ENCODE measurements at regions not wholly inside any gene's neighbourhood (a gene's known extent, or its start where the extent isn't known, plus 50 kb on each side); places are given as distances from the start of the nearest gene placed in this dataset.

DNA sequence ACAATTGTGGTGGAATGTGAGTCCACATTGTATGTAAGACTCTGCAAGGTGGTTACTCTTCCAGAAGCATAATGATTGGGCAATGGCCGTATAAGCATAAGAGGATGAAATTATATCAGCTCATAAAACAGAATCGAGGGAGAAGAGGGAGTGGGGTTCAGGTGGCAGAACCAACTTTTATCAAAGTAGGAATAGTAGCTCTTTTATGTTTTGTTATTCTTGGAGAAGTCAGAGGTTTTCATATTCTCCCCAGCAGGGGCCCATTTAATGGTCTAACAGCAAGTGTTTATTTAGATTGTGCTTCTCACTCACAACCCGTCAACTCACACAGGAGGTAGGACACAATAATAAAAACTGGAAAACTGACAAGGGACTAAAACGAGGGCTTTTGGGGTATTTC, 291.3 kb upstream of the CD180 start:
- DNase-seq (no peak), ATAC-seq (replicated peaks in 1 of 2) (no peak)
- H3K4me1 Mint-ChIP-seq (ENCODE audit: low read depth): peaks cover 8% of the 10 kb centered on the region
- H3K9me3 Mint-ChIP-seq: no peaks in the 10 kb centered on the region
- no peak overlapping the region for H3K27ac Mint-ChIP-seq
- H3K27me3 Mint-ChIP-seq (ENCODE audit: low read depth): no peaks in the 10 kb centered on the region
- H3K36me3 Mint-ChIP-seq (ENCODE audit: insufficient read depth in 2 of 2): no peaks in the 10 kb centered on the region
- no peak overlapping the region for H3K4me3 Mint-ChIP-seq

- DNase-seq (no peak), ATAC-seq (replicated peaks in 1 of 2) (peak; percentile 89 to 91)
- Mint-ChIP-seq H3K36me3 (ENCODE audit: insufficient read depth in 2 of 2) (no peaks in the 10 kb centered on the region), H3K4me1 (ENCODE audit: low read depth) (peaks cover 8% of the 10 kb centered on the region), H3K27me3 (ENCODE audit: low read depth) (peaks cover 7% of the 10 kb centered on the region), H3K9me3 (no peaks in the 10 kb centered on the region), H3K27ac (no peak overlapping the region), H3K4me3 (no peak overlapping the region)
These were observed 286.9 kb upstream of the CD180 start for GRCh38 chr5:67483453-67484030.

DNA sequence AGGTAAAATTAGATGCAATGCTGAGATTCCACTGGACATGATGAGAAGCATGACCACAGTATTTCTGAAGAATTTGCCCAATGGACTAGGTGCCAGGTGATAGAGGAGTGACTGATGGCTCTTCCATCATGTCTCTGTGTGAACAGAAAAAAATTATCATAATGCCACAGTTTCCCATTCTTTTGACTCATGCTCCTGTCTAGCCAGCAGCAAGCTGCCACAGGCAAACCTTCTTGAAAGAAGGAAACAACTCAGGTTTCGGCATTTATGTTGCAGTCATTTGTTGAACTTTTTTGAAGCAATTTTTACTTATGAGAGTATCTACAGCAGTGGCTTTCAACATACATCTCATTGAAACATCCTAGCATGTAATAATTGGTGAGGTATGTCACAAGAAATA, 284.8 kb upstream of the CD180 start:
- H3K4me1 Mint-ChIP-seq (ENCODE audit: low read depth): peaks cover 14% of the 10 kb centered on the region
- H3K9me3 Mint-ChIP-seq: peaks cover 0 to 3% of the 10 kb centered on the region in 2 donors
- no peak overlapping the region for H3K4me3 Mint-ChIP-seq
- ATAC-seq (replicated peaks in 1 of 2) (no peak), DNase-seq (no peak)
- H3K27me3 Mint-ChIP-seq (ENCODE audit: low read depth): peaks cover 15% of the 10 kb centered on the region
- H3K27ac Mint-ChIP-seq: no peak overlapping the region
- peaks cover 0 to 2% of the 10 kb centered on the region in 2 donors for H3K36me3 Mint-ChIP-seq (ENCODE audit: insufficient read depth in 2 of 2)

- Mint-ChIP-seq H3K9me3 (peaks cover 0 to 3% of the 10 kb centered on the region in 2 donors), H3K4me3 (no peak overlapping the region)
These were observed 281.7 kb upstream of the CD180 start for GRCh38 chr5:67478337-67478736.

DNA sequence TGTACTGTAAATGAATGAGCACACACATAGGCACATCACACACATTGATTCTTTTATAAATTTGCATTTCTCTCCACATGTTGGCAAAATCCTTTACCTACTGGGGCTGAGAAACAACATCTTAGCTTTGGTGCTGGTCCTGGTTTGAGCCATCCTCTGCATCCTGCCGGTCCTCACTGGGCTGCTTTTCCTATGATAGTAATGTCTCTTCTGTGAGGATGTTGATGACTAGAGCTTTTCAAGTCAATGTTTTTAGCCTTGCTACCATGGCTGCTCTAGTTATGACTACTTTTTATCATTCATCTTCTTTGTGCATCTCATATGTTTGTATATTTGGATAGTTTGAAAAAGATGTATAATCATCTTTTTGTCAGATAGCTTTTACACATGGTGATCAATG, 280.4 kb upstream of the CD180 start:
- peak; percentile 56 to 60 for ATAC-seq (replicated peaks in 1 of 2)
- Mint-ChIP-seq H3K36me3 (ENCODE audit: insufficient read depth in 2 of 2) (peaks cover 0 to 2% of the 10 kb centered on the region in 2 donors), H3K4me1 (ENCODE audit: low read depth) (peaks cover 8% of the 10 kb centered on the region), H3K27ac (no peak overlapping the region), H3K9me3 (peaks cover 0 to 3% of the 10 kb centered on the region in 2 donors), H3K27me3 (ENCODE audit: low read depth) (peaks cover 10% of the 10 kb centered on the region), H3K4me3 (no peak overlapping the region)
- no peak for DNase-seq

More at GRCh38 chr5:67478337-67478736, 281.7 kb upstream of the CD180 start:
- DNase-seq: no peak
- peaks cover 0 to 2% of the 10 kb centered on the region in 2 donors for H3K36me3 Mint-ChIP-seq (ENCODE audit: insufficient read depth in 2 of 2)
- no peak for ATAC-seq (replicated peaks in 1 of 2)
- peaks cover 15% of the 10 kb centered on the region for H3K27me3 Mint-ChIP-seq (ENCODE audit: low read depth)
- H3K27ac Mint-ChIP-seq: no peak overlapping the region
- peaks cover 9% of the 10 kb centered on the region for H3K4me1 Mint-ChIP-seq (ENCODE audit: low read depth)

GRCh38 chr5:67476531-67476930, 279.9 kb upstream of the CD180 start:
- Mint-ChIP-seq H3K4me1 (ENCODE audit: low read depth) (peaks cover 8% of the 10 kb centered on the region), H3K9me3 (peaks cover 0 to 3% of the 10 kb centered on the region in 2 donors), H3K4me3 (no peak overlapping the region), H3K36me3 (ENCODE audit: insufficient read depth in 2 of 2) (peaks cover 0 to 2% of the 10 kb centered on the region in 2 donors), H3K27ac (no peak overlapping the region), H3K27me3 (ENCODE audit: low read depth) (peaks cover 10% of the 10 kb centered on the region)
- ATAC-seq (replicated peaks in 1 of 2) (peak; percentile 41 to 70), DNase-seq (no peak)

DNA sequence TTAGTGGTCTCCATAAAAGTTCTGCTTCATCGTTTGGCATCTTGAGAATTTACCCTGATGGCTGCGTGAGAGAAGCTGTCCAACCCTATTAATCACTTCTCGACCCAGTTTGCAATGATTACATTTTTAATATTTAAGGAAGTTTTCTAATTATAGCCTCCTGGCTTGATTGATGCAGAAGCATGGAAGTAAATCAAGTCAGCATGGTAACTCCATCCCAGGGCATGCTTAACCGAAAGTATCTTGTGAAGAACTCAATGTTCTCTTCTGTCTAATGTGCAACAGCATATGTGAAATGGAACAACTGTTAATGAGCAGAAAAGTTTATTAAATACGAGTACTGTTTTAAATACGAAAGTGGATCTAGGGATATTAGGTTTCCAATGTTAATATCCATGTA, 278.9 kb upstream of the CD180 start:
- DNase-seq (no peak), ATAC-seq (replicated peaks in 1 of 2) (no peak)
- Mint-ChIP-seq H3K36me3 (ENCODE audit: insufficient read depth in 2 of 2) (peaks cover 0 to 2% of the 10 kb centered on the region in 2 donors), H3K4me3 (no peak overlapping the region), H3K27me3 (ENCODE audit: low read depth) (peaks cover 10% of the 10 kb centered on the region), H3K9me3 (peaks cover 2 to 3% of the 10 kb centered on the region in 2 donors), H3K4me1 (ENCODE audit: low read depth) (peaks cover 8% of the 10 kb centered on the region), H3K27ac (no peak overlapping the region)

DNA sequence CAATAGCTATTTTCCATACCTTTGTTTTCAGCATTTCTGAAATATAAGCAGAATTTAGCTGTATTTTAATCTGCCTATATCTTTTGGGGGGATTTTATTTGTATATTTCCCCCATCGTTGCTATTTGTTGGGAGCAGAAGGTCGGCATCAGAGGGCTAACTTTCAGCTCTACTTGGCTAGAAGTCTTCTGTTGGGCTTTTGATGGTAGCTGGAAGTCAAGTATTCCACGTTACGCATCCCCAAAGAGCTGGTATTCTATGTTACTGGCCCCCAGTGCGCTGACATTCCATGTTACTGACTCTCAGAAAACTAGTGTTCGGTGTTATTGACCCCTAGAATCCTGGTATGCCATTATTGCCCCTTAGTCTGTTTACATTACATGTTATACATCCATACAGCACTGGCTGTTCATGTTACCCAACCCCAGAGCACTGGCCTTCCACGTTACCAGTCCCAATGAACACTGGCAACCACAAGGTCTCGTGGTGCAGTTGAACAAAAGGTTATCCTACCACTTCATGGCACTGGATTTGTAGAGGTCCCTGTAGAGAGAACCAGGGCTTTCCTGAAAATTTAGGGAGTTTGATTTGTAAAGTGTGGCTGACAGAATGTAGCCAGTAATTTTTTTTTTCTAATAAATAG, 278.1 kb upstream of the CD180 start:
- no peak for ATAC-seq (replicated peaks in 1 of 2)
- no peak for DNase-seq
- H3K4me1 Mint-ChIP-seq (ENCODE audit: low read depth): peaks cover 8% of the 10 kb centered on the region
- H3K36me3 Mint-ChIP-seq (ENCODE audit: insufficient read depth in 2 of 2): peaks cover 0 to 2% of the 10 kb centered on the region in 2 donors
- no peak overlapping the region for H3K4me3 Mint-ChIP-seq
- peaks cover 10% of the 10 kb centered on the region for H3K27me3 Mint-ChIP-seq (ENCODE audit: low read depth)
- H3K9me3 Mint-ChIP-seq: peaks cover 2 to 3% of the 10 kb centered on the region in 2 donors
- no peak overlapping the region for H3K27ac Mint-ChIP-seq

GRCh38 chr5:67467110-67467509, 270.5 kb upstream of the CD180 start:
- DNase-seq: no peak
- H3K4me3 Mint-ChIP-seq: no peak overlapping the region
- no peaks in the 10 kb centered on the region for H3K27me3 Mint-ChIP-seq (ENCODE audit: low read depth)
- H3K4me1 Mint-ChIP-seq (ENCODE audit: low read depth): no peaks in the 10 kb centered on the region
- no peaks in the 10 kb centered on the region for H3K36me3 Mint-ChIP-seq (ENCODE audit: insufficient read depth in 2 of 2)
- ATAC-seq (replicated peaks in 1 of 2): no peak
- H3K9me3 Mint-ChIP-seq: peaks cover 2 to 3% of the 10 kb centered on the region in 2 donors
- H3K27ac Mint-ChIP-seq: no peak overlapping the region

DNA sequence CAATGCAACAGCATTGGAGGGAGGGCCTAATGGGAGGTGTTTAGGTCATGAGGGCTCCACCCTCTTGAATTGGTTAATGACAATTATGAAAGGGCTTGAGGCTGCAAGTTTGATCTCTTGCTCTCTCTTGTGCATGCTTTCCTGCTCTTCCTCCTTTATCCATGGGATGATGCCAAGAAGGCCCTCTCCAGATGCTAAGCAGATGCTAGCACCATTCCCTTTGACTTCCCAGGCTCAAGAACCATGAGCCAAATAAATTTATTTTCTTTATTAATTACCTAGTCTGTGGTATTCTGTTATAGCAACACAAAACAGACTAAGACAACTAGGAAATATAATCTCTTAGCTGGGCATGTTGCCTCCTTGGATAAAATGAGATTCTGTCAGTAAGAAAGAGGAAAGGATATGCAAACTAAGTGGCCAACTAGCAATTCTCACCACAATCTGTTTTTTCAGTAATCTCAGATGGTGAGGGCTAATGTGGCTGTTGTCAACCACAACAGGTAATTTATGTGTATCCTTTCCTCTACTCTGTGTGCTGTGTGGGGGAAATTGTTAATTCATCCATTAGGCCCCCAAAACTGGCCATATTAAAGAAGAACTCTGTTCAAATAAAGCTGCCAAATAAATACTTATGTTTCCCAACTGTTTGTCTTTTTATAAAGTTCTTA, 269.1 kb upstream of the CD180 start:
- Mint-ChIP-seq H3K27ac (no peak overlapping the region), H3K4me3 (no peak overlapping the region), H3K27me3 (ENCODE audit: low read depth) (no peaks in the 10 kb centered on the region), H3K4me1 (ENCODE audit: low read depth) (no peaks in the 10 kb centered on the region), H3K9me3 (peaks cover 0 to 3% of the 10 kb centered on the region in 2 donors), H3K36me3 (ENCODE audit: insufficient read depth in 2 of 2) (no peaks in the 10 kb centered on the region)
- ATAC-seq (replicated peaks in 1 of 2) (no peak), DNase-seq (no peak)

DNA sequence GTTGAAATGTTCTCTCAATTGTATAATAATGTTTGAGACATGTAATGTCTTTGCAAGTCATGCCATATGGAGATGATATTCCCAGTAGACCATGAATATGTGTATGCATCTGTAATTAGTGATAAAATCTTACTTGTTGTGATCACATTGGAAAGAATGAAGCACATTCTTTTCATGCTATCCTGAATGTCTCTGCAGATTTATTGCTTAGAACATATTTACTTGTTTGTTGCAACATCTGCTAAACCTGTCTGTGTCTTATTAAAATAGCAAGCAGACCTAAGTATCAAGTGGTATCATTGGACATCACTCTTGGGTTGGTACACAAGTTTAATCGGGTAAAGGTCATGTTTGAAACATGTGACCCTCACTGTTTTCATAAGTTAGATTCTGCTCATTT, 265.5 kb upstream of the CD180 start:
- ATAC-seq (replicated peaks in 1 of 2): no peak
- H3K27ac Mint-ChIP-seq: no peak overlapping the region
- H3K9me3 Mint-ChIP-seq: no peaks in the 10 kb centered on the region
- H3K4me3 Mint-ChIP-seq: no peak overlapping the region
- H3K36me3 Mint-ChIP-seq (ENCODE audit: insufficient read depth in 2 of 2): no peaks in the 10 kb centered on the region
- H3K4me1 Mint-ChIP-seq (ENCODE audit: low read depth): peaks cover 4% of the 10 kb centered on the region
- H3K27me3 Mint-ChIP-seq (ENCODE audit: low read depth): no peaks in the 10 kb centered on the region
- no peak for DNase-seq

GRCh38 chr5:67459253-67459652, 262.7 kb upstream of the CD180 start:
- Mint-ChIP-seq H3K4me1 (ENCODE audit: low read depth) (peaks cover 21% of the 10 kb centered on the region), H3K36me3 (ENCODE audit: insufficient read depth in 2 of 2) (no peaks in the 10 kb centered on the region), H3K9me3 (no peaks in the 10 kb centered on the region), H3K27ac (no peak overlapping the region), H3K4me3 (no peak overlapping the region), H3K27me3 (ENCODE audit: low read depth) (no peaks in the 10 kb centered on the region)
- DNase-seq (no peak), ATAC-seq (replicated peaks in 1 of 2) (no peak)

GRCh38 chr5:67455970-67456369, 259.4 kb upstream of the CD180 start:
- Mint-ChIP-seq H3K4me1 (ENCODE audit: low read depth) (peaks cover 21% of the 10 kb centered on the region), H3K9me3 (no peaks in the 10 kb centered on the region), H3K27me3 (ENCODE audit: low read depth) (no peaks in the 10 kb centered on the region), H3K27ac (no peak overlapping the region), H3K4me3 (no peak overlapping the region), H3K36me3 (ENCODE audit: insufficient read depth in 2 of 2) (no peaks in the 10 kb centered on the region)
- ATAC-seq (replicated peaks in 1 of 2): peak; percentile 64 to 65
- no peak for DNase-seq

All from activated T-cell treated with anti-CD3 and anti-CD28 coated beads, Interleukin-2, amount 50 U/mL, for 72 hours (primary cell).